Mesodermal cell (in vitro differentiated cells): ENCODE measurements at regions not wholly inside any gene's neighbourhood (a gene's known extent, or its start where the extent isn't known, plus 50 kb on each side); places are given as distances from the start of the nearest gene placed in this dataset.

Experiments used
- H3K27ac ChIP-seq: 2 replicates; pipeline ENCODE4 v1.7.0; 2013; ENCODE audit warnings: mild to moderate bottlenecking, low read depth, low read length, moderate library complexity; ENCODE audit not compliant: severe bottlenecking
- H3K36me3 ChIP-seq: 2 replicates; pipeline ENCODE4 v1.7.1; 2013; ENCODE audit warnings: mild to moderate bottlenecking, low read length, moderate library complexity; ENCODE audit not compliant: control insufficient read depth, insufficient read depth
- H3K4me1 ChIP-seq: one replicate; pipeline ENCODE4 v1.7.1; 2013; ENCODE audit warnings: mild to moderate bottlenecking, low read length; ENCODE audit not compliant: insufficient read depth, control insufficient read depth, poor library complexity, severe bottlenecking
- H3K4me3 ChIP-seq: 2 replicates; pipeline ENCODE4 v1.7.0; 2013; ENCODE audit warnings: low read length, control low read depth, mild to moderate bottlenecking; ENCODE audit not compliant: insufficient read depth, poor library complexity, severe bottlenecking; ENCODE audit errors: extremely low read depth
- H3K9me3 ChIP-seq: 2 replicates; pipeline ENCODE4 v1.7.1; 2013; ENCODE audit warnings: mild to moderate bottlenecking, low read length, moderate library complexity; ENCODE audit not compliant: control insufficient read depth
- whole genome bisulfite sequencing, 2 experiments: methylation state at CpG; one replicate each; pipeline ENCODE4 v1.1.5; 2013; ENCODE audit warnings: missing lambda C conversion rate in 2 of 2; ENCODE audit not compliant: insufficient coverage in 2 of 2; 5-methylcytosine and 5-hydroxymethylcytosine counted together

- Histone ChIP-seq H3K4me3 (no peak overlapping the region), H3K36me3 (no peaks in the 10 kb centered on the region), H3K4me1 (no peaks in the 10 kb centered on the region), H3K27ac (no peak overlapping the region), H3K9me3 (no peaks in the 10 kb centered on the region)
- 100% methylated on average over 1 of the region's 1 CpG; no CpG with 5 or more reads in 1 of the 2 experiments for WGBS, 2 experiments
Measured at GRCh38 chr17:71237903-71238538, 882.8 kb upstream of the SOX9 start.

DNA sequence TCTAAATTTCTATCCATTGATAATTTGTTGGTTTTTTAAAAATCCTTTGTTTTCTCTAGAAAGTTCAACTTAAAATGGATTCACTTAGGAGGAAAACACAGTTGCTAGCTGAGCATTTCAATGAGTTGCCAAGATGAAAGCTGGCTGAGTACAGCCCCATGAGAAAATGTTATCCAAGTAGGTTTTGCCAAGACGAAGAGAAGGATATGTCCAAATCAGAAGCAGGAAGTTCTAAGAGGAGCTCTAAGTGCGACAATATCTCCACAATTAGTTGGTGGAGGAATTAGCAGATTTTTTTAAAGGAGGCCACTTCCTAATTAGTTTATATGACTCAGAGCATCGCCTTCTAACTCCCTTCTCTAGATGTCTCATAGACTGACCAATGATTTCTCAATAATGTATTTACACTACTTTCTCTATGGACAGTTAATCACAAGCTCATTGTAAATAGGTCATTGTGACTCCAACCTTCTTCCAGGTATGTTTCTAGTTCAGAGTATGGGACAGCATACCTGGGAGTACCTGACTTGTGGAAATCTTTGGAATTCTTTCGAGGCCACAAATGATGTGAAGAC, 873.3 kb upstream of the SOX9 start:
- Histone ChIP-seq H3K36me3 (no peaks in the 10 kb centered on the region), H3K9me3 (no peaks in the 10 kb centered on the region), H3K27ac (no peak overlapping the region), H3K4me3 (no peak overlapping the region), H3K4me1 (no peaks in the 10 kb centered on the region)
- 100% methylated on average over 2 of the region's 4 CpGs for WGBS, 2 experiments

GRCh38 chr17:71251276-71251675, 869.5 kb upstream of the SOX9 start:
- Histone ChIP-seq H3K27ac (no peak overlapping the region), H3K4me1 (no peaks in the 10 kb centered on the region), H3K9me3 (no peaks in the 10 kb centered on the region), H3K4me3 (no peak overlapping the region), H3K36me3 (no peaks in the 10 kb centered on the region)
- WGBS, 2 experiments, result 83 to 100% methylated on average over 1 of the region's 2 CpGs

GRCh38 chr17:71251951-71252350, 868.9 kb upstream of the SOX9 start:
- Histone ChIP-seq H3K9me3 (no peaks in the 10 kb centered on the region), H3K4me1 (no peaks in the 10 kb centered on the region), H3K27ac (no peak overlapping the region), H3K4me3 (no peak overlapping the region), H3K36me3 (no peaks in the 10 kb centered on the region)
- WGBS, 2 experiments, result 100% methylated on average over 1 of the region's 2 CpGs; no CpG with 5 or more reads in 1 of the 2 experiments

GRCh38 chr17:71252436-71252835, 868.4 kb upstream of the SOX9 start:
- no peaks in the 10 kb centered on the region for H3K9me3 ChIP-seq
- H3K27ac ChIP-seq, result no peak overlapping the region
- 0% methylated on average over 1 of the region's 1 CpG; no CpG with 5 or more reads in 1 of the 2 experiments for WGBS, 2 experiments
- H3K36me3 ChIP-seq, result no peaks in the 10 kb centered on the region
- no peaks in the 10 kb centered on the region for H3K4me1 ChIP-seq
- H3K4me3 ChIP-seq, result no peak overlapping the region

DNA sequence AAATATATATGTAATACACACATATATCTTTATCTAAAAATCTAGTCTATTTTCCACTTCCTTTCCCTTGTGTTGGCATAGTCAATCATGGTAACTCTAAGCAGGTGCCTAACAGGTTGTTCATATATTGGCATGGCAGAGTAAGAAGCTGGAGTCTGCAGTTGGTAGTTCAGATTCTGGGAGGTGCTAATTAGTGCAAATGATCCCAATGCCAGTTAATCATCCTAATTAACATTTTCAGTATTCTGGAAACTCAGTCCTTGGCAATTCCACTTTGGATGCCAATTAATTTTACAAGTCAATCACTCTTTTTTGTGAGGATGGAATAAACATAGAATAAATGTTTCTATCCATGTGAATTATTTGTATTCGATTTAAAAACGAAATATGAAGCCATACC, 863.7 kb upstream of the SOX9 start:
- no CpG with 5 or more reads among the region's 2 CpGs for WGBS, 2 experiments
- Histone ChIP-seq H3K4me3 (no peak overlapping the region), H3K9me3 (no peaks in the 10 kb centered on the region), H3K27ac (no peak overlapping the region), H3K36me3 (no peaks in the 10 kb centered on the region), H3K4me1 (no peaks in the 10 kb centered on the region)

DNA sequence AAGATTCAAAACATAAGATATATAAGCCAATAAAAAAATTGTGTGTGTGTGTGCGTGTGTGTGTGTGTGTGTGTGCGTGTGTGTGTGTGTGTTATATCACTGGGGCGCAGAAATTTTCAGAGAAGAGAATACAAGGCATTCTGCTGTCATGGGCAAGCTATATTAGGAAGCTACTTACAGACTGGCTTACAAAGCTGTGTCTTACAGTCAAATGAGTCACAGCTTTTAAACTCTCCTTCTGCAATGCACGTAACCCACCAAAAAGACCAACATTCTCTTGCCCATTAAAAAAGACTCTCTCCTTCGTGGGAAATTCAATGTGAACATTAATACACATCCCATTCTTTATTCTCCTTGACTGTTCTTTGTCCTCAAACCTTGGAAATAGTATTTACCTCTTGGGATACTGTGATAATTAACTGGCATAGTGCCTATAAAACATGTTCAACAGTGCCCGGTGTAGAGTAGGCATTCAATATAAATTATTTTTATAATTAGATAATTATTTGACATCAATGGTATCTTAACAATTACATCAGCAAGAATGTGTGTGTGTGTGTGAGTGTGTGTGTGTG, 860.4 kb upstream of the SOX9 start:
- Histone ChIP-seq H3K4me1 (no peaks in the 10 kb centered on the region), H3K4me3 (no peak overlapping the region), H3K27ac (no peak overlapping the region), H3K9me3 (no peaks in the 10 kb centered on the region), H3K36me3 (no peaks in the 10 kb centered on the region)
- WGBS, 2 experiments, result 83 to 100% methylated on average over 1 of the region's 6 CpGs

- H3K36me3 ChIP-seq, result no peaks in the 10 kb centered on the region
- WGBS, 2 experiments, result 100% methylated on average over 2 of the region's 3 CpGs; no CpG with 5 or more reads in 1 of the 2 experiments
- H3K27ac ChIP-seq, result no peak overlapping the region
- no peak overlapping the region for H3K4me3 ChIP-seq
- no peaks in the 10 kb centered on the region for H3K9me3 ChIP-seq
- no peaks in the 10 kb centered on the region for H3K4me1 ChIP-seq
Measured at GRCh38 chr17:71262586-71262985, 858.2 kb upstream of the SOX9 start.

DNA sequence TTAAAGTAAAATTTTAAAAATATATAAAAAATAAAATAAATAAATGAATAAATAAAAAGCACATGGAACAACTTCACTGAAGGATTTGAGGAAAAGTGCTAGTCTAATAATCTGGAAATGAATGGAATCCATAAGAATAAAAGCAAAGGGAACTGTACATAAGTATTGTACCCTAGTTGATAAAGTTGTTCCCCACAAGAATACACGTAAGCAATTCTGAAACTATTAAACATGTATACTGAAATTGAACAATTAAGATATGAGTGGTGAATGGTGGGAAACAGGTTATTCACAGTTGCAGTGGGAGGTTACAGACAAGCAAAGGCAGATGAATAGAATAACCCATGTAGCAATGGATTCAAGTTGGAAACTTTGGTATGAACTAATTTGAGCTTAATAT, 853.2 kb upstream of the SOX9 start:
- Histone ChIP-seq H3K9me3 (no peaks in the 10 kb centered on the region), H3K36me3 (no peaks in the 10 kb centered on the region), H3K4me3 (no peak overlapping the region), H3K27ac (no peak overlapping the region), H3K4me1 (no peaks in the 10 kb centered on the region)
- WGBS, 2 experiments, result no CpG with 5 or more reads among the region's 1 CpG

DNA sequence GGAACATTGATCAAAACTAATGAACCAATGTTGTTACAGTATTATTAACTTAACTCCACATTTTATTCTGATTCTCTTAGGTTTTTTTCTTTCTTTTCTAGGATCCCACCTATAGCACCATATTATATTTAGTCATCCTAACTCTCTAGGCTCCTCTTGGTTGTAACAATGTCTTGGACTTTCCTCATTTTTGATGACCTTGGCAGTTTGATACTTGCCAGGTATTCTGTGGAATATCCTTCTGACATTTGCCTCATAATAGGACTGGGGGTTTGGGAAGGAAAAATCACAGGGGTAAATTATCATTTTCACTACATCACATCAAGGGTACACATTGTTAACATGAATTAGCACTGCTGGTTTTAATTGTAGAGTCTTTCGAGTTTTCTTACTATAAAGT, 851.6 kb upstream of the SOX9 start:
- Histone ChIP-seq H3K27ac (no peak overlapping the region), H3K36me3 (no peaks in the 10 kb centered on the region), H3K9me3 (no peaks in the 10 kb centered on the region), H3K4me3 (no peak overlapping the region), H3K4me1 (no peaks in the 10 kb centered on the region)
- WGBS, 2 experiments, result 100% methylated on average over 1 of the region's 1 CpG; no CpG with 5 or more reads in 1 of the 2 experiments

DNA sequence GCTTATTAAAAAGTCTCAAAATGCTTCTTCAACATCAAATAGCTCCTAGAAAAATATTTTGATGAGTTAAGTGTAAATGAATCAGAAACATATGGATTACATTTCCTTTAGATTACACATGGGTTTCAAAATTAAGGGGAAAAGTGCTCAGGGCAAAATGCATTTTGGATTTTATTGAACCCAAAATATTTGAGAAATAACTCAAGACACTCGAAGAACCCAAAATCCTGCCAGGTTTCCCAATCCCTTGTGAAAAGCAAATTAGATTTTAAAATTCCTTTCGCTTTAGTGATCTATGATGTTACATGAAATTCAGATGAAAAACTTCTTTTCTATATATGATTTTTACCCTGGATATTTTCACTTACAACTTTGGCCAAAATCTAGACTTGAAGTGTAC, 847.4 kb upstream of the SOX9 start:
- no peak overlapping the region for H3K27ac ChIP-seq
- H3K4me1 ChIP-seq, result no peaks in the 10 kb centered on the region
- no CpG with 5 or more reads among the region's 2 CpGs for WGBS, 2 experiments
- no peaks in the 10 kb centered on the region for H3K36me3 ChIP-seq
- no peaks in the 10 kb centered on the region for H3K9me3 ChIP-seq
- no peak overlapping the region for H3K4me3 ChIP-seq
